Liver (tissue), 3 donors: ENCODE measurements at regions not wholly inside any gene's neighbourhood (a gene's known extent, or its start where the extent isn't known, plus 50 kb on each side); places are given as distances from the start of the nearest gene placed in this dataset.

ENCODE experiments used
- GABPA ChIP-seq, 2 donors: IDR thresholded peaks in 1 of 2; conservative IDR thresholded peaks in 1 of 2; 2 replicates each; pipeline ENCODE4 v1.6.1; 2016; ENCODE audit warnings: antibody characterized with exemption in 2 of 2, mild to moderate bottlenecking in 1 of 2, moderate library complexity in 1 of 2
- JUND ChIP-seq, 2 donors: IDR thresholded peaks; 2 replicates each; pipeline ENCODE4 v1.6.1; 2016; ENCODE audit warnings: antibody characterized with exemption in 2 of 2
- TF ChIP-seq, protein P1 (sequence below): IDR thresholded peaks from 2 replicates; pipeline ENCODE4 v1.6.1; 2016; ENCODE audit warnings: antibody characterized with exemption, mild to moderate bottlenecking
- TF ChIP-seq, protein P2 (sequence below): fragments of 150-350 bp; IDR thresholded peaks from 2 replicates; pipeline ENCODE4 v1.5.1; 2017; ENCODE audit warnings: improper control_type of control experiment, low read depth, low read length; ENCODE audit not compliant: missing input control
- donor health status: healthy.
- donor health status: healthy.

DNA sequence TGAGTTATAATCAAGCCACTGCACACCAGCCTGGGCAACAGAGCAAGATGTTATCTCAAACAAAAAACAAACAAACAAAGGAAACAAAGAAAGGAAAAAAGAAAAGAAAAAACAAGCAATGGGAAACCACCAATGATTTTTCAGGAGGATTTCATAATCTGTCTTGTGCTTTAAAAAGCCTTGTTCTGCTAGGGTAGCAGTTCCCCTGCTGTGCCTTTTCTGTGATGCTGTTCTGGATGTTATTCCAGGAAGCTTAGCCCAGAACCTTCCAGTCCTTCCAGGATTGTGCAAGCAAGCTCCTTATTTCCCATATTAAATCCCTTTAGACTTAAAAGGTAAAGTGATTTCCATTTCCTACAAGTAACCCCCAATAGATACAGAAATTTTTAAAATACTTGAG, 171.1 kb downstream of the ABCC12 start:
- TF ChIP-seq GABPA (IDR thresholded peaks at IDR 0.05 in 1 of 2, conservative IDR thresholded peaks at IDR 0.05 in 1 of 2): no peak
- TF ChIP-seq, protein P1, sequence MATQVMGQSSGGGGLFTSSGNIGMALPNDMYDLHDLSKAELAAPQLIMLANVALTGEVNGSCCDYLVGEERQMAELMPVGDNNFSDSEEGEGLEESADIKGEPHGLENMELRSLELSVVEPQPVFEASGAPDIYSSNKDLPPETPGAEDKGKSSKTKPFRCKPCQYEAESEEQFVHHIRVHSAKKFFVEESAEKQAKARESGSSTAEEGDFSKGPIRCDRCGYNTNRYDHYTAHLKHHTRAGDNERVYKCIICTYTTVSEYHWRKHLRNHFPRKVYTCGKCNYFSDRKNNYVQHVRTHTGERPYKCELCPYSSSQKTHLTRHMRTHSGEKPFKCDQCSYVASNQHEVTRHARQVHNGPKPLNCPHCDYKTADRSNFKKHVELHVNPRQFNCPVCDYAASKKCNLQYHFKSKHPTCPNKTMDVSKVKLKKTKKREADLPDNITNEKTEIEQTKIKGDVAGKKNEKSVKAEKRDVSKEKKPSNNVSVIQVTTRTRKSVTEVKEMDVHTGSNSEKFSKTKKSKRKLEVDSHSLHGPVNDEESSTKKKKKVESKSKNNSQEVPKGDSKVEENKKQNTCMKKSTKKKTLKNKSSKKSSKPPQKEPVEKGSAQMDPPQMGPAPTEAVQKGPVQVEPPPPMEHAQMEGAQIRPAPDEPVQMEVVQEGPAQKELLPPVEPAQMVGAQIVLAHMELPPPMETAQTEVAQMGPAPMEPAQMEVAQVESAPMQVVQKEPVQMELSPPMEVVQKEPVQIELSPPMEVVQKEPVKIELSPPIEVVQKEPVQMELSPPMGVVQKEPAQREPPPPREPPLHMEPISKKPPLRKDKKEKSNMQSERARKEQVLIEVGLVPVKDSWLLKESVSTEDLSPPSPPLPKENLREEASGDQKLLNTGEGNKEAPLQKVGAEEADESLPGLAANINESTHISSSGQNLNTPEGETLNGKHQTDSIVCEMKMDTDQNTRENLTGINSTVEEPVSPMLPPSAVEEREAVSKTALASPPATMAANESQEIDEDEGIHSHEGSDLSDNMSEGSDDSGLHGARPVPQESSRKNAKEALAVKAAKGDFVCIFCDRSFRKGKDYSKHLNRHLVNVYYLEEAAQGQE: no peak
- TF ChIP-seq JUND (IDR thresholded peaks at IDR 0.05): no peak
- TF ChIP-seq, protein P2, sequence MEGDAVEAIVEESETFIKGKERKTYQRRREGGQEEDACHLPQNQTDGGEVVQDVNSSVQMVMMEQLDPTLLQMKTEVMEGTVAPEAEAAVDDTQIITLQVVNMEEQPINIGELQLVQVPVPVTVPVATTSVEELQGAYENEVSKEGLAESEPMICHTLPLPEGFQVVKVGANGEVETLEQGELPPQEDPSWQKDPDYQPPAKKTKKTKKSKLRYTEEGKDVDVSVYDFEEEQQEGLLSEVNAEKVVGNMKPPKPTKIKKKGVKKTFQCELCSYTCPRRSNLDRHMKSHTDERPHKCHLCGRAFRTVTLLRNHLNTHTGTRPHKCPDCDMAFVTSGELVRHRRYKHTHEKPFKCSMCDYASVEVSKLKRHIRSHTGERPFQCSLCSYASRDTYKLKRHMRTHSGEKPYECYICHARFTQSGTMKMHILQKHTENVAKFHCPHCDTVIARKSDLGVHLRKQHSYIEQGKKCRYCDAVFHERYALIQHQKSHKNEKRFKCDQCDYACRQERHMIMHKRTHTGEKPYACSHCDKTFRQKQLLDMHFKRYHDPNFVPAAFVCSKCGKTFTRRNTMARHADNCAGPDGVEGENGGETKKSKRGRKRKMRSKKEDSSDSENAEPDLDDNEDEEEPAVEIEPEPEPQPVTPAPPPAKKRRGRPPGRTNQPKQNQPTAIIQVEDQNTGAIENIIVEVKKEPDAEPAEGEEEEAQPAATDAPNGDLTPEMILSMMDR: no peak
